ENCODE measurements at regions not wholly inside any gene's neighbourhood (a gene's known extent, or its start where the extent isn't known, plus 50 kb on each side); places are given as distances from the start of the nearest gene placed in this dataset.

GRCh38 chr2:173520918-173521317 lies 166.2 kb downstream of the CDCA7 start:
- Histone ChIP-seq H3K79me2 (ENCODE audit: control insufficient read depth, low read length) (no peaks in the 10 kb centered on the region), H3F3A (ENCODE audit: control insufficient read depth, insufficient read depth) (no peaks in the 10 kb centered on the region), H3K9me2 (replicated peaks; ENCODE audit: control insufficient read depth, low read length) (no peaks in the 10 kb centered on the region), H3K9me3 (ENCODE audit: control insufficient read depth, insufficient read depth, low read length) (no peaks in the 10 kb centered on the region), H3K27ac (ENCODE audit: low read depth, low read length) (no peak overlapping the region), H3K4me1 (ENCODE audit: control insufficient read depth, low read length) (no peaks in the 10 kb centered on the region), H3K4me2 (ENCODE audit: low read length) (no peak overlapping the region), H3K27me3 (ENCODE audit: control insufficient read depth, low read length) (peaks cover 16% of the 10 kb centered on the region), H3K4me3 (ENCODE audit: low read length) (no peak overlapping the region), H3K36me3 (ENCODE audit: control insufficient read depth, low read length) (no peaks in the 10 kb centered on the region), H4K20me1 (ENCODE audit: control insufficient read depth, insufficient read depth, low read depth, low read length) (no peaks in the 10 kb centered on the region)
- no peak for TF ChIP-seq EZH2phosphoT487 (IDR thresholded peaks at IDR 0.05; ENCODE audit: borderline replicate concordance, low read length)
- no peak for TF ChIP-seq CTCF (IDR thresholded peaks at IDR 0.05; ENCODE audit: low read depth, low read length, poor library complexity, severe bottlenecking)

GRCh38 chr2:173521450-173522192 lies 166.9 kb downstream of the CDCA7 start:
- H3K4me3 ChIP-seq (ENCODE audit: low read length) = no peak overlapping the region
- H3K9me3 ChIP-seq (ENCODE audit: control insufficient read depth, insufficient read depth, low read length) = no peaks in the 10 kb centered on the region
- no peak overlapping the region for H3K4me2 ChIP-seq (ENCODE audit: low read length)
- H3K9me2 ChIP-seq (replicated peaks; ENCODE audit: control insufficient read depth, low read length) = no peaks in the 10 kb centered on the region
- no peak overlapping the region for H3K27ac ChIP-seq (ENCODE audit: low read depth, low read length)
- no peaks in the 10 kb centered on the region for H3F3A ChIP-seq (ENCODE audit: control insufficient read depth, insufficient read depth)
- peaks cover 16% of the 10 kb centered on the region for H3K27me3 ChIP-seq (ENCODE audit: control insufficient read depth, low read length)
- H3K79me2 ChIP-seq (ENCODE audit: control insufficient read depth, low read length) = no peaks in the 10 kb centered on the region
- no peaks in the 10 kb centered on the region for H3K4me1 ChIP-seq (ENCODE audit: control insufficient read depth, low read length)
- H4K20me1 ChIP-seq (ENCODE audit: control insufficient read depth, insufficient read depth, low read depth, low read length) = no peaks in the 10 kb centered on the region
- H3K36me3 ChIP-seq (ENCODE audit: control insufficient read depth, low read length) = no peaks in the 10 kb centered on the region
- TF ChIP-seq EZH2phosphoT487 (IDR thresholded peaks at IDR 0.05; ENCODE audit: borderline replicate concordance, low read length) (no peak), CTCF (IDR thresholded peaks at IDR 0.05; ENCODE audit: low read depth, low read length, poor library complexity, severe bottlenecking) (no peak)

- Histone ChIP-seq H3K9me3 (ENCODE audit: control insufficient read depth, insufficient read depth, low read length) (no peaks in the 10 kb centered on the region), H3F3A (ENCODE audit: control insufficient read depth, insufficient read depth) (no peaks in the 10 kb centered on the region), H3K27ac (ENCODE audit: low read depth, low read length) (no peak overlapping the region), H3K4me1 (ENCODE audit: control insufficient read depth, low read length) (no peaks in the 10 kb centered on the region), H4K20me1 (ENCODE audit: control insufficient read depth, insufficient read depth, low read depth, low read length) (no peaks in the 10 kb centered on the region), H3K4me3 (ENCODE audit: low read length) (no peak overlapping the region), H3K36me3 (ENCODE audit: control insufficient read depth, low read length) (no peaks in the 10 kb centered on the region), H3K27me3 (ENCODE audit: control insufficient read depth, low read length) (peaks cover 16% of the 10 kb centered on the region), H3K79me2 (ENCODE audit: control insufficient read depth, low read length) (no peaks in the 10 kb centered on the region), H3K4me2 (ENCODE audit: low read length) (no peak overlapping the region), H3K9me2 (replicated peaks; ENCODE audit: control insufficient read depth, low read length) (no peaks in the 10 kb centered on the region)
- TF ChIP-seq CTCF (IDR thresholded peaks at IDR 0.05; ENCODE audit: low read depth, low read length, poor library complexity, severe bottlenecking) (no peak), EZH2phosphoT487 (IDR thresholded peaks at IDR 0.05; ENCODE audit: borderline replicate concordance, low read length) (no peak)
Measured at GRCh38 chr2:173523497-173523896, 168.8 kb downstream of the CDCA7 start.
